NB4 (cell line): ENCODE measurements at regions not wholly inside any gene's neighbourhood (a gene's known extent, or its start where the extent isn't known, plus 50 kb on each side); places are given as distances from the start of the nearest gene placed in this dataset.

Source experiments
- MYC ChIP-seq: IDR thresholded peaks from 2 replicates; pipeline ENCODE4 v1.6.1; 2011; ENCODE audit warnings: low read depth, low read length
- POLR2A ChIP-seq: IDR thresholded peaks from 2 replicates; pipeline ENCODE4 v1.6.1; 2011; ENCODE audit warnings: mild to moderate bottlenecking; ENCODE audit not compliant: insufficient read length; ENCODE audit errors: extremely low read depth
- TF ChIP-seq, protein P1 (sequence below): IDR thresholded peaks from one replicate; pipeline ENCODE4 v1.5.1; 2012; ENCODE audit warnings: low read depth, low read length

DNA sequence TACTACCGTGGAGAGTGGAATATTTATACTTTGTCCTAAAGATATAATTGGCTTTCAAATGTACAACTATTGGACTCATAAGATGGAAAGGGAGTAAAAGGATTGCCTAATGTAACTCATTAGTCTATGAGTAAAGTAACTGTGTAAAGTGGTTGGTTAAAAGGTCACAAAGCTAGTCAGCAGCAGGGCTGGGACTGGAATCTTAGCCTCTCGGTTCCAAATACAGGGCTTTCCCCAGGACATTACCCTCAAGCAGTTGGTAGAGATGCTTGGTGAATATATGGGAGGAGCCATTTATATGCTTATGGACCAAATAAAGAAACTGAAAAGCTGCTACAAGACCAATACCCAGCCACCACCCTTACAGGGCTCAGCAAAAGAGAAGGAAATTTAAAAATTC lies 283.7 kb downstream of the HLX start:
- TF ChIP-seq, protein P1, sequence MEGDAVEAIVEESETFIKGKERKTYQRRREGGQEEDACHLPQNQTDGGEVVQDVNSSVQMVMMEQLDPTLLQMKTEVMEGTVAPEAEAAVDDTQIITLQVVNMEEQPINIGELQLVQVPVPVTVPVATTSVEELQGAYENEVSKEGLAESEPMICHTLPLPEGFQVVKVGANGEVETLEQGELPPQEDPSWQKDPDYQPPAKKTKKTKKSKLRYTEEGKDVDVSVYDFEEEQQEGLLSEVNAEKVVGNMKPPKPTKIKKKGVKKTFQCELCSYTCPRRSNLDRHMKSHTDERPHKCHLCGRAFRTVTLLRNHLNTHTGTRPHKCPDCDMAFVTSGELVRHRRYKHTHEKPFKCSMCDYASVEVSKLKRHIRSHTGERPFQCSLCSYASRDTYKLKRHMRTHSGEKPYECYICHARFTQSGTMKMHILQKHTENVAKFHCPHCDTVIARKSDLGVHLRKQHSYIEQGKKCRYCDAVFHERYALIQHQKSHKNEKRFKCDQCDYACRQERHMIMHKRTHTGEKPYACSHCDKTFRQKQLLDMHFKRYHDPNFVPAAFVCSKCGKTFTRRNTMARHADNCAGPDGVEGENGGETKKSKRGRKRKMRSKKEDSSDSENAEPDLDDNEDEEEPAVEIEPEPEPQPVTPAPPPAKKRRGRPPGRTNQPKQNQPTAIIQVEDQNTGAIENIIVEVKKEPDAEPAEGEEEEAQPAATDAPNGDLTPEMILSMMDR = no peak
- TF ChIP-seq POLR2A = no peak
- no peak for TF ChIP-seq MYC
